HL-60 (cell line): ENCODE measurements at regions not wholly inside any gene's neighbourhood (a gene's known extent, or its start where the extent isn't known, plus 50 kb on each side); places are given as distances from the start of the nearest gene placed in this dataset.

Source experiments
- DNase-seq, 2 experiments: peaks; one replicate each; pipeline ENCODE4 v3.0.0-alpha.2; 2010 to 2020; ENCODE audit warnings: low read depth in 1 of 2, low spot score in 1 of 2
- H3K27ac ChIP-seq: fragments of 250-450 bp; sonication (Bioruptor Pico); replicated peaks from 2 replicates; pipeline ENCODE4 v1.5.1; 2020; ENCODE audit warnings: mild to moderate bottlenecking, moderate library complexity
- H3K27me3 ChIP-seq: fragments of 250-450 bp; sonication (Bioruptor Pico); 2 replicates; pipeline ENCODE4 v1.5.1; 2021; ENCODE audit warnings: mild to moderate bottlenecking, moderate library complexity; ENCODE audit not compliant: insufficient read depth, poor library complexity, severe bottlenecking
- H3K4me3 ChIP-seq: replicated peaks from 2 replicates; pipeline ENCODE4 v1.5.1; 2011; ENCODE audit warnings: mild to moderate bottlenecking, control low read depth, low read length; ENCODE audit not compliant: insufficient read depth
- GABPA ChIP-seq: IDR thresholded peaks from 2 replicates; pipeline ENCODE4 v1.6.1; 2012; ENCODE audit warnings: low read depth
- POLR2AphosphoS5 ChIP-seq: IDR thresholded peaks from 2 replicates; pipeline ENCODE4 v1.6.1; 2012; ENCODE audit warnings: low read depth
- SPI1 ChIP-seq: IDR thresholded peaks from 2 replicates; pipeline ENCODE4 v1.6.1; 2012; ENCODE audit warnings: low read depth, mild to moderate bottlenecking, borderline replicate concordance
- TF ChIP-seq, protein P1 (sequence below): IDR thresholded peaks from 2 replicates; pipeline ENCODE4 v1.6.1; 2012; ENCODE audit warnings: low read depth; ENCODE audit not compliant: insufficient replicate concordance
- TF ChIP-seq, protein P2 (sequence below): IDR thresholded peaks from one replicate; pipeline ENCODE4 v1.5.1; 2011; ENCODE audit warnings: low read length, control low read depth, inconsistent platforms; ENCODE audit not compliant: insufficient read depth

DNA sequence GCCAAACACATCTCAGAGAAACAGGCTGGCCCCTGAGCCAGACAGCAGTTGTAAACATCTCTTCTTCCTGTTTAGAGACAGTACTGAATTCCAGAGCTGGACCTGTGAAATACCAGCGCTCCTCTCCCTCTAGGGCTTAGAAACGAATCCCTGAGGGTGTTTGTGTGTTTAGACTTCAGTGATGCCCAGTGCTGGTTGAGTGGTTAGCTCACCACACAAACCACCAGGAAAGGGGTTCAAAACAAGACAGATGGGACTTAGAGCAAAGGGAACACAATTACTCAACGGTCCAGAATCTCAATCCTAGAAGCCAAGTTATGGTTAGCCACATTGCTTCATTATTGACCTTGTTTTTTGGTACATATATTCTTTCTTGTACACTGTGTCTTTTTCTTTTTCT lies 108.7 kb upstream of the TMEM170B start:
- no peak for TF ChIP-seq POLR2AphosphoS5
- TF ChIP-seq, protein P1, sequence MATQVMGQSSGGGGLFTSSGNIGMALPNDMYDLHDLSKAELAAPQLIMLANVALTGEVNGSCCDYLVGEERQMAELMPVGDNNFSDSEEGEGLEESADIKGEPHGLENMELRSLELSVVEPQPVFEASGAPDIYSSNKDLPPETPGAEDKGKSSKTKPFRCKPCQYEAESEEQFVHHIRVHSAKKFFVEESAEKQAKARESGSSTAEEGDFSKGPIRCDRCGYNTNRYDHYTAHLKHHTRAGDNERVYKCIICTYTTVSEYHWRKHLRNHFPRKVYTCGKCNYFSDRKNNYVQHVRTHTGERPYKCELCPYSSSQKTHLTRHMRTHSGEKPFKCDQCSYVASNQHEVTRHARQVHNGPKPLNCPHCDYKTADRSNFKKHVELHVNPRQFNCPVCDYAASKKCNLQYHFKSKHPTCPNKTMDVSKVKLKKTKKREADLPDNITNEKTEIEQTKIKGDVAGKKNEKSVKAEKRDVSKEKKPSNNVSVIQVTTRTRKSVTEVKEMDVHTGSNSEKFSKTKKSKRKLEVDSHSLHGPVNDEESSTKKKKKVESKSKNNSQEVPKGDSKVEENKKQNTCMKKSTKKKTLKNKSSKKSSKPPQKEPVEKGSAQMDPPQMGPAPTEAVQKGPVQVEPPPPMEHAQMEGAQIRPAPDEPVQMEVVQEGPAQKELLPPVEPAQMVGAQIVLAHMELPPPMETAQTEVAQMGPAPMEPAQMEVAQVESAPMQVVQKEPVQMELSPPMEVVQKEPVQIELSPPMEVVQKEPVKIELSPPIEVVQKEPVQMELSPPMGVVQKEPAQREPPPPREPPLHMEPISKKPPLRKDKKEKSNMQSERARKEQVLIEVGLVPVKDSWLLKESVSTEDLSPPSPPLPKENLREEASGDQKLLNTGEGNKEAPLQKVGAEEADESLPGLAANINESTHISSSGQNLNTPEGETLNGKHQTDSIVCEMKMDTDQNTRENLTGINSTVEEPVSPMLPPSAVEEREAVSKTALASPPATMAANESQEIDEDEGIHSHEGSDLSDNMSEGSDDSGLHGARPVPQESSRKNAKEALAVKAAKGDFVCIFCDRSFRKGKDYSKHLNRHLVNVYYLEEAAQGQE: no peak
- TF ChIP-seq, protein P2, sequence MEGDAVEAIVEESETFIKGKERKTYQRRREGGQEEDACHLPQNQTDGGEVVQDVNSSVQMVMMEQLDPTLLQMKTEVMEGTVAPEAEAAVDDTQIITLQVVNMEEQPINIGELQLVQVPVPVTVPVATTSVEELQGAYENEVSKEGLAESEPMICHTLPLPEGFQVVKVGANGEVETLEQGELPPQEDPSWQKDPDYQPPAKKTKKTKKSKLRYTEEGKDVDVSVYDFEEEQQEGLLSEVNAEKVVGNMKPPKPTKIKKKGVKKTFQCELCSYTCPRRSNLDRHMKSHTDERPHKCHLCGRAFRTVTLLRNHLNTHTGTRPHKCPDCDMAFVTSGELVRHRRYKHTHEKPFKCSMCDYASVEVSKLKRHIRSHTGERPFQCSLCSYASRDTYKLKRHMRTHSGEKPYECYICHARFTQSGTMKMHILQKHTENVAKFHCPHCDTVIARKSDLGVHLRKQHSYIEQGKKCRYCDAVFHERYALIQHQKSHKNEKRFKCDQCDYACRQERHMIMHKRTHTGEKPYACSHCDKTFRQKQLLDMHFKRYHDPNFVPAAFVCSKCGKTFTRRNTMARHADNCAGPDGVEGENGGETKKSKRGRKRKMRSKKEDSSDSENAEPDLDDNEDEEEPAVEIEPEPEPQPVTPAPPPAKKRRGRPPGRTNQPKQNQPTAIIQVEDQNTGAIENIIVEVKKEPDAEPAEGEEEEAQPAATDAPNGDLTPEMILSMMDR: no peak
- no peak for TF ChIP-seq GABPA
- no peak for TF ChIP-seq SPI1
- H3K27me3 ChIP-seq: no peaks in the 10 kb centered on the region
- no peak overlapping the region for H3K27ac ChIP-seq
- H3K4me3 ChIP-seq: no peak overlapping the region
- DNase-seq: no peak

DNA sequence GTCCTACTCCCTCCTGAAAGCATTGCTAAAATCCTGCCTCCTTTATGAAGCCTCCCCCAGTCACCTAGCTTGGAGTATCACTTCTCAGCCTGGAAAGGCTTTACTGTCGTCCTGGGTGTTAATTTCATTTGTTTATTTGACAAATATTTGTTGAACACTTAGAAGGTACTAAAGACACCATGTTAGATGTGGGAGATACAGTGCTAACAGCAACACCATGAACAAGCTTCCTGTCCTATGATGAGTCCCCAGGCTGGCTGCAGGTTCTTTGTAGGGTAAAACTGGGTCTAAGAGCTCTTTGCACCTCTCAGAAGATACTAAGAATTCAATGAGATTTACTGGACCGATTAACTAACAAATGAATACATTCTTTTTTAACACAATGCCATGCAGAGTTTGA lies 109.2 kb upstream of the TMEM170B start:
- H3K4me3 ChIP-seq: no peak overlapping the region
- no peak overlapping the region for H3K27ac ChIP-seq
- no peak for TF ChIP-seq GABPA
- TF ChIP-seq SPI1: no peak
- TF ChIP-seq, protein P1: no peak
- TF ChIP-seq, protein P2: no peak
- TF ChIP-seq POLR2AphosphoS5: no peak
- DNase-seq: no peak
- no peaks in the 10 kb centered on the region for H3K27me3 ChIP-seq

DNA sequence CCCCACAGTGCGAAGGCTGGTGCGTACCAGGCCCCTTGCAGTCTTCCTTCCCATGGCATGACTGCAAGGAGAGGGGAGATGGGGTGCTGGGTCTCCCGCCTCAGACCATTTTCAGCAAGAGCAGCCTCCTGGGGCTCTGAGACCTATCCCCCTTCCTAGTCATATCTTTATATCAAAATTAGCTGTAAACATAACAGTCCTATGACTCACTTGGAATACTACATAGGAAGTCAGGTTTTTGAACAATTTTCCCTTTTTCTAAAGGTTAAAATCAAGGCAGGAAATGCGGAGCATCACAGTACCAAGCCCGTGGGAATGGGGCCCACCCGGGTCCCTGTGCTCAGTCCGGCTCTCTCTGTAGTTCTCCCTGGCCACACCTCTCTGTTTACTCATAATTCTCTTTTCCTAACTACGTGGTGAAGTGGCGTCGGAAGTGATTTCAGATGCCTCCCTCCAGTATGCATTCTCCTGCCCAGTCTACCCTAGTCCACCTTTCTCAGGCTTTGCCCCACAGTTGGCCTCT lies 109.8 kb upstream of the TMEM170B start:
- no peak for DNase-seq
- Histone ChIP-seq H3K27ac (no peak overlapping the region), H3K27me3 (no peaks in the 10 kb centered on the region), H3K4me3 (no peak overlapping the region)
- TF ChIP-seq GABPA: no peak
- TF ChIP-seq SPI1: no peak
- TF ChIP-seq, protein P1: no peak
- no peak for TF ChIP-seq POLR2AphosphoS5
- TF ChIP-seq, protein P2: no peak
